Effector CD4-positive, alpha-beta T cell (primary cell): ENCODE measurements at regions not wholly inside any gene's neighbourhood (a gene's known extent, or its start where the extent isn't known, plus 50 kb on each side); places are given as distances from the start of the nearest gene placed in this dataset.

Experiments used
- DNase-seq: peaks from one replicate; pipeline ENCODE4 v3.0.0-alpha.2; 2020

DNA sequence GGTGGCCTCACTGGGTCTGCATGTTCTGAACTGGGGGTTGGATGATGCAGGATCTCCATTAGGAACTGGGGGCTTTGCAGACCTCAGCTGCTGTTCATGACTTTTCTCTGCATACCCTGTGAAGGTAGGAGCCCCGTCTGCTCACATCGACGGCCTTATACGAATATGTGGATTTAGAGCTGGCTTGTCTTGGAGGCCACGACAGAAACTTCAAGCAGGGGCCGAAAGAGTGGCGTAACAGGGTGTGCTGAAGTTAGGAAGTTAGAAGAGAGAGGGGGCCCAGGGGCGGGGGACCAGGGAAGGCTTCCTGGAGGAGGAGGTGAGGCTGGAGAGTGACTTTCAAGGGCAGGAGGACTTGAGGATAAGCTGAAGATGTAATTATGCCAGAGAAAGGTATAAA, 144.9 kb downstream of the TSN start:
- no peak for DNase-seq

DNA sequence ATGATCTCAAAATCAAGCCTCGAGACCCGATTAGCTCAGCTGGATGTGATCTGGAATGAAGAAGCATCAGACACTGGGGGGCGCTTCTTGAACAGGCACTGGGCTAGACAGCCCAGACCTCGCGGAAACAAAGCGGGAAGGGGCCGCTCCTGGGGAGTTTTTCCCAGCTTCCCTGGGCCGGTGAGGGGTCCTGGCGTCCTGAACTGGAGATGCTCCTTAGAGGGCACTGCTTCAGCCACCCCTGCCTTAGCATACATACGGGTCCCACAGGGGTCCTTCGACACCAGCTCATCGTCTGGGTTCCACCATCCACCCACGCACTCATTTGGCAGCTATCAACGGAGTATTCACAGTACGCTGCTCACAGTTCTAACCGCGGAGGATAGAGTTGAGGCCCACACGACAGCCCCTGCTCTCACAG, 146.7 kb downstream of the TSN start:
- DNase-seq = no peak

- no peak for DNase-seq
Observed at GRCh38 chr2:121902616-121903015, 147.2 kb downstream of the TSN start.

DNA sequence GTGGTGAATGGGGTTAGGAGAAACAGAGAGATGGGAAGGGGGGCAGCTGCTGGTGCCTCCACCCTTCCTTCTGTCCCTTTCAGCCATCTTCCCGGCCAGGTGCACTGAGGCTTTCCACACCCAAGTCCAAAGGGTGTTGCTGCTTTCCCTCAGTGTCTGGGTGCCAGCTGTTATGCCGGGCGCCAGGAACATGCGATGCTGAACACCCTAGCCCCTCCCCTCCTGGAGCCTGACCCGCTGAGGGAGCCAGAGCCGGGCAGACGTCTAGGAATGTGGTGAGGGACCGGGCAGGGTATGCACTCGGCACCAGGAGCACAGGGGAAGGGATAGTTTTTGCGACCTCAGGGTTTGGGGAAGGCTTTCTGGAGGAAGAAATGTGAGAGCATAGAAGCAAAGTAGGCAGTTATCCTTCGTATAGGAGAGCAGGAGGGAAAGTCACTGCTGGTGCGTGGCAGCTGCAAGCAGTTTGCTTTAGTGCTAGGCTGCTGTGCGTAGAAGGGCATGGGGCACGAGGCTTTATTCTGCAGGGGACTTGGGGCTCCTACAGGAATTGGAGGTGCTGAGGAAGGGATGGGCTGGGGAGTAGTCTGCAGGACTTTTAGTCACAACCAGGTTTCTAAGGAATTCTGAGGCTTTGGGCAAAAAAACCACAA, 147.7 kb downstream of the TSN start:
- no peak for DNase-seq

- no peak for DNase-seq
Observed at GRCh38 chr2:121904656-121905055, 149.2 kb downstream of the TSN start.

GRCh38 chr2:121905201-121905600, 149.8 kb downstream of the TSN start:
- no peak for DNase-seq

DNA sequence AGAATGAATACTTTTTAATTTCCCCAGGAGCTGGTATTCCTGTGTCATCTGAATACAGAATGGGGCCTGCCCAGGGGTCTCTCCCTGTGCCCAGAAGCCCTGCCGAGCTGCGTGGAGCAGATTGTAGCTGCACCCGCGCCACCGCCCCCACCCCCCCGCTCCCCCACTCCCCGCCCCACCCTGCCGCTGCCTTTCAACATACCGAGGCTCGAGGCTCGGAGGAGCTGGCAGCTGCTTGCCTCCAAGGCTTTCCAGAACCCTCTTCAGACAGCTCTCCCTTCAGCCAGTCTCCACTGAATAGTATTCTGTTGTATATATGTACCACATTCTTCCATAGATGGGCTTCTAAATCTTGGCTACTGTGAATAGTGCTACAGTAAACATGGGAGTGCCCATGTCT, 150.7 kb downstream of the TSN start:
- DNase-seq = no peak

- DNase-seq = no peak
Observed at GRCh38 chr2:121907928-121908327, 152.5 kb downstream of the TSN start.

DNA sequence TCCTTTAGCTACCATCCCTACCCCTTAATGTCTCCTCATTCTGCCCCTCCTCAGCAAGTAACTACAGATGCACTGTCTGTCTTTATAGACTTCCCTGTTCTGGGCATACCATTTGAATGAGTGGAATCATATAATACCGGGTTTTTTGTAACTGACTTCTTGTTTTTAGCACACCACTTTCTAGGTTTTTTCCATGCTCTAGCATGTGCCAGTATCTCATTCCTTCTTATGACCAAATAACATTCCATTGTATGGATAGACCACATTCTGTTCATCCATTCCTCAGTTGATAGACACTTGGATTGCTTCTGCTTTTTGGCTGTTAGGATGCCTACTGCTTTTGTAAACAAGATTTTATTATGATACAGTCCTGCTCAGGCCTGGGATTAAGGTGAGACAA, 154.7 kb downstream of the TSN start:
- no peak for DNase-seq

DNA sequence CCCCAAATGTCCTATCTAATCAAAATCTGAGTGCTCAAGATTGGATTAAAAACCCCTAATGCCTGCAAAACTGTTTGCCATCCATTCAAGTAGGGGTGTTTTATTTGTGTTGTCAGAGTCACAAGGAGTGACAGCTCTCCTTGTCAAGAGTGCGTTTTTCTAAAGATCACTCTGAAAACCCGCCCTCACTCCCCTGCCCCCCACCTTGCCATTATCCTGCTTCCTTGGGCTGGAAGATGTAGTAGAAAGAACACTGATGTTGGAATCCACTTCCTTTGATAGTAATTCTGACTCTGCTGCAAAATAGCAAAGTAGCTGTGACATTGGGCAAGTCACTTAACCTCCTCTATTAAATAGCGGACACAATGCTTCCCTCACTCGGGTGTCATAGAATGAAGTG, 155.6 kb downstream of the TSN start:
- DNase-seq = no peak

- DNase-seq = no peak
Observed at GRCh38 chr2:121917143-121917542, 161.7 kb downstream of the TSN start.

DNA sequence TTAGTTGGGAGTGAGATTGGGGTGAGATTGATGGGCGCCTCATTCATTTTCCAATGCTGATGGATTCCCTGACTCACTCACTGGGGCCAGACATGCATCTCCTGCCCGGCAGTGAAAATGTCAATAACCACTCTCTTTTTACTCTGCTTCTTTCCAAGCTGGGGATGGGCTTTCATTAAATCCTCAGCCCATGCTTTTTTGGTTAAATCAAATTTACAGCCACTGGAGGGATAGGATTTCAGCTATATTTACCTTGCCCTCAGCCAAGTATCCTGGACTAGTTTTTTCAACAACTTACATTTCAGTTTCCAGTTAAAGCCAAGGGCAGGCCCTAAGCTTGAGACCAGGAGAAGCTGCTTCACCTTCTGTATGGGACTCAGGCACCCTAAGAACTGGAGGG, 162.8 kb downstream of the TSN start:
- no peak for DNase-seq

- no peak for DNase-seq
Observed at GRCh38 chr2:121919803-121920202, 164.4 kb downstream of the TSN start.

- DNase-seq = no peak
Observed at GRCh38 chr2:121925466-121925865, 170.0 kb downstream of the TSN start.

DNA sequence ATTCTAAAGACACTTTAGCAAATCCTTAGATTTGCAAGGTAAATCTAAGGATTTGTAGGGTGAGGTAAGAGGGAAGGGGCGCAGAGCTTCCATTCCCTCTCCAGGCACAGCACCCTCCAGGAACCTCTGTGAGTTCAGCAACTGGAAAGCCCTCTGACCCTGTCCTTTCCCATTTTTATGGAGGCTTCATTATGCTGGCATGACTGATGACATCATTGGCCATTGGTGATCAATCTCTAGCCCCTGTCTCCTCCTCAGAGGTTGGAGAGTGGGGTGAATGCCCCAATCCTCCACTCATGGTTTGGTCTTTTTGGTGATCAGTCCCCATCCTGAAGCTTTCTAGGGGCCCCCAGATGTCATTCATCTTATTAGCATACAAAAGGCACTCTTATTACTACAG, 187.8 kb downstream of the TSN start:
- no peak for DNase-seq

- DNase-seq = no peak
Observed at GRCh38 chr2:121944072-121944831, 188.8 kb downstream of the TSN start.

- no peak for DNase-seq
Observed at GRCh38 chr2:121947674-121948073, 192.2 kb downstream of the TSN start.

DNA sequence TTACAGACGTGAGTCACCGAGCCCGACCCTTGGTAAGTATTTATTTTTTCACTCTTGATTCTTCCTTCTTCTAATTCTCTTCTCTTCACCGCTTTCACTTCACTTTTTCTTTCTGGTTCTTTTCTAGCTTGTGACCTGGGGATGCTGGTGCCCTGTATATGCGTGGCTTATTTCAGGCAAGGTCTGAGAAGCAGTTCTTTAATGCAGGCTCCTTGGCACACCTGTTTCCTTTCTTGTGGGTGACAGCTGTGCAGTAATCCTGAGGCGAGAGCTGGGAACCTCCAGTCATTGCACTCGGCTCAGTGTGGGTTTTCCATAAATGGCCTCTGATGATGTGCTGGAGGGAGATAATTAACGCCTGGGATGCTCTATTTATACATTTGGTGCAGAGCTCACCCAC, 193.8 kb downstream of the TSN start:
- no peak for DNase-seq

GRCh38 chr2:121955426-121955825, 200.0 kb downstream of the TSN start:
- no peak for DNase-seq

GRCh38 chr2:121955872-121956271, 200.4 kb downstream of the TSN start:
- DNase-seq = no peak

- no peak for DNase-seq
Observed at GRCh38 chr2:121960251-121960650, 204.8 kb downstream of the TSN start.

GRCh38 chr2:121961761-121962160, 206.3 kb downstream of the TSN start:
- DNase-seq = no peak

DNA sequence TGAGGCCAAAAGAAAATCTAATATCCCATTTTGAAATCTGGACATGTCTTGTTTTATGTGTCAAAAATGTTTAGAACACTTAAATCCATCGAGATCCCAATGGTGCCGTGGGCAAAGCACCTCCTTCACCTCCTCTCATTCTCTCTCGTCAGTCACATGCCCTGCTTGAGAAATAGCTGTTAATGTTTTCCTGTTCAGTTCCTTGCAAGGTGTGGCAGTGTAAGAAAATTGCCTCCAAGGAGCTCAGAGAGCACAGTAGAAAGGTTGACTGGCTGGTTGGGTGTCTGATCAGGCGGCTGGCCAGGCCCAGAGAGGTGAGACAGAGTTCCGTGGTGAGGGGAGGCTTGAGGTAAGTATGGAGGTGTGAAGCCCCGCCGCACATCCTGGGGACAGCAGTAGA, 210.2 kb downstream of the TSN start:
- DNase-seq = no peak

GRCh38 chr2:121966663-121967062, 211.2 kb downstream of the TSN start:
- DNase-seq = no peak

DNA sequence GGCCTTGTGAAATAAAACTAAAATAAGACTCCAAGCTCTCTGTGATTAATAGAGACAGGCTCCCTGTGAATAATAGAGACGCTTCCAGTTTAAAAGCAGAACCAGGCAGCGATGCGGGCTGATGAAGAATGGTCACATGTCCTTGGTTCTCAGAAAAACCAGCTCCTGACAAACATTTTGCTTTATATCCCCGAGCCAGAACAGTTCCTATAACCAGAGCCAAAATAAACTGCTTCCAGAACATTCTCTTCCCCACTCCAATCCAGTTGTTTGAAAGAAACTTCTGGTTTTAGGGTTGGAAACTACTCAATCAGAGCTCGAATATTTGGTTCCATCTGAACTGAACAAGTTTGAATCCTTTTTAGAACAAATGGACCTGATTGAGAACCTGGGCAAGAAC, 213.7 kb downstream of the TSN start:
- no peak for DNase-seq
